ENCODE measurements at regions not wholly inside any gene's neighbourhood (a gene's known extent, or its start where the extent isn't known, plus 50 kb on each side); places are given as distances from the start of the nearest gene placed in this dataset.
"Not testable (repeated sequence)": the region's sequence is repeated elsewhere in the genome, so short reads cannot be mapped to it uniquely, and the experiment has no call there.

DNA sequence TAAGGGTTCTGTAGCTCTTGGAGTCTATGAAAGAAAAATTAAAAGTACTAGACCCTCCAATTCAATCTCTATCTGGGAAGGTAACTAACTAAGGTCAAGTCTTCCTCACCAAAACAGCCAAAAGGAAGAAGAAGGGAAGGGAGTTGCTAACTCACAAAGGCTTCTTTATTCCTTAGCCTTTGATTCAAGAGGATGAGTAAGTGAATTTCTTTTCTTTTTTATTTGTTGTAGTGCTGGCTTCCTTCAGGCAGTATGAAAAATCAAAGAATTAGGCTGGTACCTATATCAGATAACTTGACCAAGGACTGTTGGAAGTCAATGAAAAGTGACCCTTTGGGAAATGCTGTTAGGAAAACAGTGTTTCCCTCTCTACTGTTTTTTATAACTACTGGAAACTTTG, 144.4 kb upstream of the NRIP1 start:
- Histone ChIP-seq H3K9me3 (ENCODE audit: control insufficient read depth, low read length) (no peaks in the 10 kb centered on the region), H3K27me3 (ENCODE audit: control insufficient read depth, insufficient read depth, low read length, poor library complexity, severe bottlenecking) (no peaks in the 10 kb centered on the region), H3K36me3 (ENCODE audit: control insufficient read depth, insufficient read depth, low read length) (no peaks in the 10 kb centered on the region), H3K4me3 (ENCODE audit: insufficient read depth, low read depth, low read length) (no peak overlapping the region), H3K4me1 (ENCODE audit: control insufficient read depth, insufficient read depth, low read length) (no peaks in the 10 kb centered on the region), H3K27ac (ENCODE audit: insufficient read depth, low read depth, low read length, poor library complexity, severe bottlenecking) (no peak overlapping the region)

GRCh38 chr21:15210235-15210678, 145.5 kb upstream of the NRIP1 start:
- Histone ChIP-seq H3K36me3 (ENCODE audit: control insufficient read depth, insufficient read depth, low read length) (no peaks in the 10 kb centered on the region), H3K4me3 (ENCODE audit: insufficient read depth, low read depth, low read length) (no peak overlapping the region), H3K27ac (ENCODE audit: insufficient read depth, low read depth, low read length, poor library complexity, severe bottlenecking) (no peak overlapping the region), H3K9me3 (ENCODE audit: control insufficient read depth, low read length) (no peaks in the 10 kb centered on the region), H3K27me3 (ENCODE audit: control insufficient read depth, insufficient read depth, low read length, poor library complexity, severe bottlenecking) (no peaks in the 10 kb centered on the region), H3K4me1 (ENCODE audit: control insufficient read depth, insufficient read depth, low read length) (no peaks in the 10 kb centered on the region)
- WGBS, 2 experiments, result 84% methylated on average over 3 of the region's 3 CpGs

GRCh38 chr21:15211491-15212133, 146.8 kb upstream of the NRIP1 start:
- Histone ChIP-seq H3K4me1 (ENCODE audit: control insufficient read depth, insufficient read depth, low read length) (no peaks in the 10 kb centered on the region), H3K27me3 (ENCODE audit: control insufficient read depth, insufficient read depth, low read length, poor library complexity, severe bottlenecking) (no peaks in the 10 kb centered on the region), H3K36me3 (ENCODE audit: control insufficient read depth, insufficient read depth, low read length) (no peaks in the 10 kb centered on the region), H3K4me3 (ENCODE audit: insufficient read depth, low read depth, low read length) (no peak overlapping the region), H3K9me3 (ENCODE audit: control insufficient read depth, low read length) (no peaks in the 10 kb centered on the region), H3K27ac (ENCODE audit: insufficient read depth, low read depth, low read length, poor library complexity, severe bottlenecking) (no peak overlapping the region)
- 76 to 81% methylated on average over 5 of the region's 5 CpGs for WGBS, 2 experiments

DNA sequence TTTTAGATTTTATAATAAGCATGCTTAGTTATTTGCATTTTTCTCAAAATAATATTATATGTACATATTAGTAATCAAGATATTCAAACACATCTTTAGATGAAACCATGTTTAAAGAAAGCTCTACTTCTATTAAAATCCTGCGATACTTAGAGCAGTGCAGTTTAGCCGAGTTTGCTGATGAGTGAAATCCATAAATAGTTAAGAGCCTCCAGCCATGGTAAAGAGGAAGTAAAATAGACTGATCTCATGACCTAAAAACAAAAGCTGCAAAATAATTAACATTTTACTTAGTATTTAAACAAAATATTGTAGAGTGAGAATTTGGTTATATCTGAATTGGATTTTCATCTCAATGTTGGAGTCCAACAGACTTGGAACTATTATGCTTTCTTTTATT, 147.4 kb upstream of the NRIP1 start:
- Histone ChIP-seq H3K4me3 (ENCODE audit: insufficient read depth, low read depth, low read length) (no peak overlapping the region), H3K36me3 (ENCODE audit: control insufficient read depth, insufficient read depth, low read length) (no peaks in the 10 kb centered on the region), H3K9me3 (ENCODE audit: control insufficient read depth, low read length) (no peaks in the 10 kb centered on the region), H3K27me3 (ENCODE audit: control insufficient read depth, insufficient read depth, low read length, poor library complexity, severe bottlenecking) (no peaks in the 10 kb centered on the region), H3K4me1 (ENCODE audit: control insufficient read depth, insufficient read depth, low read length) (no peaks in the 10 kb centered on the region), H3K27ac (ENCODE audit: insufficient read depth, low read depth, low read length, poor library complexity, severe bottlenecking) (no peak overlapping the region)
- 100% methylated on average over 2 of the region's 2 CpGs for WGBS, 2 experiments

DNA sequence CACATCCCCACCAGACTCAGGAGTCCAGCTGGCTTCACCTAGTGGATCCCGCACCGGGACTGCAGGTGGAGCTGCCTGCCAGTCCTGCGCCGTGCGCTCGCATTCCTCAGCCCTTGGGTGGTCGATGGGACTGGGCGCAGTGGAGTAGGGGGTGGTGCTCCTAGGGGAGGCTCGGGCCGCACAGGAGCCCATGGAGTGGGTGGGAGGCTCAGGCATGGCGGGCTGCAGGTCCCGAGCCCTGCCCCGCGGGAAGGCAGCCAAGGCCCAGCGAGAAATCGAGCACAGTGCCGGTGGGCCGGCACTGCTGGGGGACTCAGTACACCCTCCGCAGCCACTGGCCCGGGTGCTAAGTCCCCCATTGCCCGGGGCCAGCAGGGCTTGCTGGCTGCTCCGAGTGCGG, 153.7 kb upstream of the NRIP1 start:
- 97 to 98% methylated on average over 9 to 14 of the region's 23 CpGs for WGBS, 2 experiments
- H3K27ac ChIP-seq (ENCODE audit: insufficient read depth, low read depth, low read length, poor library complexity, severe bottlenecking); H3K27me3 ChIP-seq (ENCODE audit: control insufficient read depth, insufficient read depth, low read length, poor library complexity, severe bottlenecking); H3K36me3 ChIP-seq (ENCODE audit: control insufficient read depth, insufficient read depth, low read length); H3K4me3 ChIP-seq (ENCODE audit: insufficient read depth, low read depth, low read length); H3K9me3 ChIP-seq (ENCODE audit: control insufficient read depth, low read length): not testable (repeated sequence)
- H3K4me1 ChIP-seq (ENCODE audit: control insufficient read depth, insufficient read depth, low read length), result peaks cover 11% of the 10 kb centered on the region

- WGBS, 2 experiments, result 86 to 92% methylated on average over 5 of the region's 5 CpGs
Observed at GRCh38 chr21:15219039-15219438, 154.2 kb upstream of the NRIP1 start.

GRCh38 chr21:15219894-15220293, 155.1 kb upstream of the NRIP1 start:
- Histone ChIP-seq H3K27me3 (ENCODE audit: control insufficient read depth, insufficient read depth, low read length, poor library complexity, severe bottlenecking) (peaks cover 14% of the 10 kb centered on the region), H3K27ac (ENCODE audit: insufficient read depth, low read depth, low read length, poor library complexity, severe bottlenecking) (no peak overlapping the region), H3K9me3 (ENCODE audit: control insufficient read depth, low read length) (no peaks in the 10 kb centered on the region), H3K36me3 (ENCODE audit: control insufficient read depth, insufficient read depth, low read length) (no peaks in the 10 kb centered on the region), H3K4me3 (ENCODE audit: insufficient read depth, low read depth, low read length) (no peak overlapping the region), H3K4me1 (ENCODE audit: control insufficient read depth, insufficient read depth, low read length) (peaks cover 11% of the 10 kb centered on the region)
- 84 to 87% methylated on average over 6 of the region's 6 CpGs for WGBS, 2 experiments

More at GRCh38 chr21:15219039-15219438, 154.2 kb upstream of the NRIP1 start:
- no peak overlapping the region for H3K27ac ChIP-seq (ENCODE audit: insufficient read depth, low read depth, low read length, poor library complexity, severe bottlenecking)
- peaks cover 11% of the 10 kb centered on the region for H3K4me1 ChIP-seq (ENCODE audit: control insufficient read depth, insufficient read depth, low read length)
- no peaks in the 10 kb centered on the region for H3K36me3 ChIP-seq (ENCODE audit: control insufficient read depth, insufficient read depth, low read length)
- H3K27me3 ChIP-seq (ENCODE audit: control insufficient read depth, insufficient read depth, low read length, poor library complexity, severe bottlenecking), result peaks cover 13% of the 10 kb centered on the region
- H3K4me3 ChIP-seq (ENCODE audit: insufficient read depth, low read depth, low read length), result no peak overlapping the region
- no peaks in the 10 kb centered on the region for H3K9me3 ChIP-seq (ENCODE audit: control insufficient read depth, low read length)

- no peak overlapping the region for H3K27ac ChIP-seq (ENCODE audit: insufficient read depth, low read depth, low read length, poor library complexity, severe bottlenecking)
- peaks cover 11% of the 10 kb centered on the region for H3K4me1 ChIP-seq (ENCODE audit: control insufficient read depth, insufficient read depth, low read length)
- no peak overlapping the region for H3K4me3 ChIP-seq (ENCODE audit: insufficient read depth, low read depth, low read length)
Observed at GRCh38 chr21:15221799-15222386, 157.1 kb upstream of the NRIP1 start.

GRCh38 chr21:15222707-15223106, 157.9 kb upstream of the NRIP1 start:
- H3K27ac ChIP-seq (ENCODE audit: insufficient read depth, low read depth, low read length, poor library complexity, severe bottlenecking), result no peak overlapping the region
- WGBS, 2 experiments, result 43 to 44% methylated on average over 3 of the region's 3 CpGs
- H3K36me3 ChIP-seq (ENCODE audit: control insufficient read depth, insufficient read depth, low read length), result no peaks in the 10 kb centered on the region
- H3K4me3 ChIP-seq (ENCODE audit: insufficient read depth, low read depth, low read length), result no peak overlapping the region
- H3K27me3 ChIP-seq (ENCODE audit: control insufficient read depth, insufficient read depth, low read length, poor library complexity, severe bottlenecking), result peaks cover 14% of the 10 kb centered on the region
- H3K4me1 ChIP-seq (ENCODE audit: control insufficient read depth, insufficient read depth, low read length), result peaks cover 11% of the 10 kb centered on the region
- H3K9me3 ChIP-seq (ENCODE audit: control insufficient read depth, low read length), result no peaks in the 10 kb centered on the region

More at GRCh38 chr21:15221799-15222386, 157.1 kb upstream of the NRIP1 start:
- no peaks in the 10 kb centered on the region for H3K9me3 ChIP-seq (ENCODE audit: control insufficient read depth, low read length)
- H3K36me3 ChIP-seq (ENCODE audit: control insufficient read depth, insufficient read depth, low read length), result no peaks in the 10 kb centered on the region
- peaks cover 14% of the 10 kb centered on the region for H3K27me3 ChIP-seq (ENCODE audit: control insufficient read depth, insufficient read depth, low read length, poor library complexity, severe bottlenecking)

- Histone ChIP-seq H3K27me3 (ENCODE audit: control insufficient read depth, insufficient read depth, low read length, poor library complexity, severe bottlenecking) (peaks cover 14% of the 10 kb centered on the region), H3K27ac (ENCODE audit: insufficient read depth, low read depth, low read length, poor library complexity, severe bottlenecking) (no peak overlapping the region), H3K9me3 (ENCODE audit: control insufficient read depth, low read length) (no peaks in the 10 kb centered on the region), H3K36me3 (ENCODE audit: control insufficient read depth, insufficient read depth, low read length) (no peaks in the 10 kb centered on the region), H3K4me3 (ENCODE audit: insufficient read depth, low read depth, low read length) (no peak overlapping the region), H3K4me1 (ENCODE audit: control insufficient read depth, insufficient read depth, low read length) (peaks cover 11% of the 10 kb centered on the region)
- WGBS, 2 experiments, result 92 to 94% methylated on average over 6 of the region's 6 CpGs
Observed at GRCh38 chr21:15224346-15225086, 159.7 kb upstream of the NRIP1 start.
